ENCODE measurements at regions not wholly inside any gene's neighbourhood (a gene's known extent, or its start where the extent isn't known, plus 50 kb on each side); places are given as distances from the start of the nearest gene placed in this dataset.

- no peak for TF ChIP-seq CTCF (IDR thresholded peaks at IDR 0.05; ENCODE audit: insufficient read depth, low read length, poor library complexity, severe bottlenecking)
- no peak overlapping the region for H3K4me3 ChIP-seq (ENCODE audit: low read depth, low read length)
- H3K27me3 ChIP-seq (ENCODE audit: control insufficient read depth, insufficient read depth, low read length) = no peaks in the 10 kb centered on the region
- H3K36me3 ChIP-seq (ENCODE audit: control insufficient read depth, insufficient read depth, low read length) = no peaks in the 10 kb centered on the region
- no peak for DNase-seq (ENCODE audit: low read depth)
Observed at GRCh38 chr13:77838271-77838670, 80.4 kb downstream of the EDNRB start.

GRCh38 chr13:77836423-77836822, 82.2 kb downstream of the EDNRB start:
- H3K4me3 ChIP-seq (ENCODE audit: low read depth, low read length) = no peak overlapping the region
- H3K27me3 ChIP-seq (ENCODE audit: control insufficient read depth, insufficient read depth, low read length) = no peaks in the 10 kb centered on the region
- no peak for DNase-seq (ENCODE audit: low read depth)
- TF ChIP-seq CTCF (IDR thresholded peaks at IDR 0.05; ENCODE audit: insufficient read depth, low read length, poor library complexity, severe bottlenecking) = no peak
- no peaks in the 10 kb centered on the region for H3K36me3 ChIP-seq (ENCODE audit: control insufficient read depth, insufficient read depth, low read length)

DNA sequence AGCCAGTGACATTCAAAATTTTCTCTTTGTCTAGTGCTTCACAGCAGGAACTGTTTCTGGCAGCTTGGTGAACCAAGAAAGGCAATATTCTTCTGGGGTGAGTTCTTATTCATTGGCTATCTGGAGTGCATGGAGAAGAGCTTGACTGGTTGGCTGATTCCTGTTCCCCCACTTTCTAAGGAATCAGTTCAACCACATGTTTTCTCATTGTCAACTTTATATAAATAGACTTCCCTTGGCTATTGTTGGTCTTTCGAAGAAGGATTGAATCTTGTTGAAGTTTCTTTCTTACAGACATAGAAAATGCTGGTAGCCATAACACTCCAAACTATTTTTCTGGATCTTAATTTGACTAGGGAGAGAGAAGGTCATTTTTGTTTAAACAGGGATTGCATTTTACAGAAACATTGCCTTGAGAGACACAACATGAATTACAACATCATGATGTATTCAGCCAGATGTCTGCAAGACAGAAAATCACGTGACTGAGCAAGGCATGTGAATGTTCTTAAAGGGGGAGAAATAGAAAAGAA, 85.2 kb downstream of the EDNRB start:
- H3K27me3 ChIP-seq (ENCODE audit: control insufficient read depth, insufficient read depth, low read length) = no peaks in the 10 kb centered on the region
- H3K4me3 ChIP-seq (ENCODE audit: low read depth, low read length) = no peak overlapping the region
- no peak for DNase-seq (ENCODE audit: low read depth)
- no peaks in the 10 kb centered on the region for H3K36me3 ChIP-seq (ENCODE audit: control insufficient read depth, insufficient read depth, low read length)
- TF ChIP-seq CTCF (IDR thresholded peaks at IDR 0.05; ENCODE audit: insufficient read depth, low read length, poor library complexity, severe bottlenecking) = no peak

DNA sequence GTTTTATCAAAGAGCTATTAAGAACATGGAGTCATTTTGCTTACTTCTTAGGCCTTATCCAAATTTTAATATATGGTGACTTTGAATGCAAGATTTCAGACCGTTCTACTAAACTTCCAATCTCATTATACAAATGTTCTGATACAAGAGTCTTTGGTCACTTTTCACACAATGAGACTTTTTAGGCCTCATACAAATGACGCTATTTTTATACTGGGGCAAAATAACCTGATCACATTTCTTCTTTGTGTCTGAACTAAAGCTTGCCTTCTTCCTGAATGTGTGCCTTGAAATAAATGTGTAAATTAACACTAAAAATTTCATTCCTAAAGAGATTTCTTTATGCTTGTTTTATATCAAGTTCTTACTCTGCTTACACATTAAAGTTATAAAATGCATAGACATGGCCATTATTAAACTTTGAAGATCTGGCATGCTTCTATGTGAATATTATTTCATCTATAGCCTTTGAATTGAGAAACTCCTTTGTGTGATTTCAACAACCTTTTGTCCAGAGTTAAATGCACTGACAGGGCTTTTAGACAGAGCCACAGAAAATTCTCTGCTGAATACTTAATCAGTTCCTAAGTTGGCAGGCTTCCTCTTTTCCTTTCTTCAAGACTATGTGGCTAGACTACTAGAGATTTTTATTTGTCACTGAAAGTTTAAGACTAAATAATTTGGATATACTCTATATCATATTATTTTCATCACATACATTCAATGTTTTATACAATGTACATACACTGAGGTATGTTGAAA, 86.1 kb downstream of the EDNRB start:
- H3K27me3 ChIP-seq (ENCODE audit: control insufficient read depth, insufficient read depth, low read length) = no peaks in the 10 kb centered on the region
- H3K4me3 ChIP-seq (ENCODE audit: low read depth, low read length) = no peak overlapping the region
- DNase-seq (ENCODE audit: low read depth) = no peak
- no peak for TF ChIP-seq CTCF (IDR thresholded peaks at IDR 0.05; ENCODE audit: insufficient read depth, low read length, poor library complexity, severe bottlenecking)
- H3K36me3 ChIP-seq (ENCODE audit: control insufficient read depth, insufficient read depth, low read length) = no peaks in the 10 kb centered on the region

DNA sequence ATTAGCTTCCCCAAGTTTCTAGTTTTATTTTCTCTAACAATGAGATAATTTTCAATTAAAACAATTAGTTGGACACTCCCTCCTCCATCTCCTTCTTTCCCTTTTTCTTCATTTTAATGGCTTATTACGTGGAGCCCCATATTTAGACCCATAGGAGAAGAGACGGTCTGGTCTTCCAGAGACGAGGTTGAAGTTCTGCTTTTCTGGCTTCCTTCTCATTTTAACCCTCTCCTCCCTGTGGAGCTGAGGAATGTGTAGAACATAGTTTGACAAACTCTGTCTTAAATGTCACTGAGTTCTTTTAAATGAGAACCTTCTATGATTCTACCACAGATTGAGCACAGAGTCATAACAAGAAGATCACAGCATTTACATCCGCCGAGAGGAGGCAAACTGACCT, 86.8 kb downstream of the EDNRB start:
- H3K36me3 ChIP-seq (ENCODE audit: control insufficient read depth, insufficient read depth, low read length) = no peaks in the 10 kb centered on the region
- no peaks in the 10 kb centered on the region for H3K27me3 ChIP-seq (ENCODE audit: control insufficient read depth, insufficient read depth, low read length)
- no peak for TF ChIP-seq CTCF (IDR thresholded peaks at IDR 0.05; ENCODE audit: insufficient read depth, low read length, poor library complexity, severe bottlenecking)
- H3K4me3 ChIP-seq (ENCODE audit: low read depth, low read length) = no peak overlapping the region
- no peak for DNase-seq (ENCODE audit: low read depth)

GRCh38 chr13:77829963-77830362, 88.7 kb downstream of the EDNRB start:
- no peak overlapping the region for H3K4me3 ChIP-seq (ENCODE audit: low read depth, low read length)
- H3K36me3 ChIP-seq (ENCODE audit: control insufficient read depth, insufficient read depth, low read length) = no peaks in the 10 kb centered on the region
- no peak for TF ChIP-seq CTCF (IDR thresholded peaks at IDR 0.05; ENCODE audit: insufficient read depth, low read length, poor library complexity, severe bottlenecking)
- H3K27me3 ChIP-seq (ENCODE audit: control insufficient read depth, insufficient read depth, low read length) = no peaks in the 10 kb centered on the region
- DNase-seq (ENCODE audit: low read depth) = no peak
